Gastroesophageal sphincter (tissue), 4 donors: ENCODE measurements at regions not wholly inside any gene's neighbourhood (a gene's known extent, or its start where the extent isn't known, plus 50 kb on each side); places are given as distances from the start of the nearest gene placed in this dataset.

Experiments used
- ATAC-seq: fragments of 150-250 bp; one replicate; pipeline ENCODE4 v1.9.1; 2016; ENCODE audit warnings: mild to moderate bottlenecking, moderate library complexity
- H3K27ac ChIP-seq, 4 donors: fragments of 200-600 bp; sonication (generic) in 3 of 4; 1 replicate in 3 of 4; 2 replicates in 1 of 4; pipeline ENCODE4 v1.5.1; 2016 to 2019
- H3K27me3 ChIP-seq: fragments of 200-600 bp; sonication (generic); one replicate; pipeline ENCODE4 v1.5.1; 2019
- H3K36me3 ChIP-seq, 2 donors: fragments of 200-600 bp; sonication (generic); one replicate each; pipeline ENCODE4 v1.5.1; 2019; ENCODE audit warnings: control low read depth in 1 of 2
- H3K4me1 ChIP-seq, 3 donors: fragments of 200-600 bp; sonication (generic); 1 replicate in 2 of 3; 2 replicates in 1 of 3; pipeline ENCODE4 v1.5.1; 2016 to 2019; ENCODE audit warnings: control low read depth in 2 of 3
- H3K4me3 ChIP-seq, 2 donors: fragments of 200-600 bp; sonication (generic); one replicate each; pipeline ENCODE4 v1.5.1; 2019; ENCODE audit warnings: mild to moderate bottlenecking in 1 of 2, moderate library complexity in 1 of 2
- H3K9me3 ChIP-seq, 3 donors: fragments of 200-600 bp; sonication (generic); one replicate each; pipeline ENCODE4 v1.5.1; 2017 to 2019; ENCODE audit warnings: control low read depth in 2 of 3
- CTCF ChIP-seq, 4 experiments: fragments of 200-600 bp in 2 of 4; fragments of 450-650 bp in 2 of 4; sonication (generic) in 1 of 4; IDR thresholded peaks; one replicate each; pipeline ENCODE4 v1.5.1; 2017 to 2019; ENCODE audit warnings: antibody characterized with exemption in 4 of 4, mild to moderate bottlenecking in 2 of 4, moderate library complexity in 2 of 4
- EP300 ChIP-seq: sonication (generic); formaldehyde crosslinking; IDR thresholded peaks from one replicate; pipeline ENCODE4 v1.6.1; 2017; ENCODE audit warnings: antibody characterized with exemption, mild to moderate bottlenecking
- POLR2A ChIP-seq, 2 donors: fragments of 450-650 bp; IDR thresholded peaks; one replicate each; pipeline ENCODE4 v1.6.1; 2017; ENCODE audit warnings: antibody characterized with exemption in 2 of 2, mild to moderate bottlenecking in 2 of 2, moderate library complexity in 1 of 2
- POLR2AphosphoS5 ChIP-seq: sonication (generic); formaldehyde crosslinking; IDR thresholded peaks from one replicate; pipeline ENCODE4 v1.6.1; 2017; ENCODE audit warnings: antibody characterized with exemption
- WGBS, 2 donors: methylation state at CpG; one replicate each; pipeline ENCODE4 v1.1.5; 2018; ENCODE audit warnings: low coverage in 1 of 2; 5-methylcytosine and 5-hydroxymethylcytosine counted together

GRCh38 chr4:136571315-136571714, 961.0 kb downstream of the PCDH18 start:
- Histone ChIP-seq H3K9me3 (no peaks in the 10 kb centered on the region), H3K4me3 (no peak overlapping the region), H3K27me3 (no peaks in the 10 kb centered on the region), H3K27ac (no peak overlapping the region), H3K36me3 (no peaks in the 10 kb centered on the region), H3K4me1 (no peaks in the 10 kb centered on the region)
- 63 to 80% methylated on average over 3 of the region's 3 CpGs for WGBS, 2 donors
- TF ChIP-seq CTCF (IDR thresholded peaks at IDR 0.05): no peak
- no peak for TF ChIP-seq EP300
- TF ChIP-seq POLR2AphosphoS5: no peak
- no peak for TF ChIP-seq POLR2A (IDR thresholded peaks at IDR 0.05)
- ATAC-seq: no peak

- Histone ChIP-seq H3K27ac (no peak overlapping the region), H3K27me3 (no peaks in the 10 kb centered on the region), H3K9me3 (no peaks in the 10 kb centered on the region), H3K4me1 (no peaks in the 10 kb centered on the region), H3K4me3 (no peak overlapping the region), H3K36me3 (no peaks in the 10 kb centered on the region)
- TF ChIP-seq EP300 (no peak), CTCF (IDR thresholded peaks at IDR 0.05) (no peak), POLR2AphosphoS5 (no peak), POLR2A (IDR thresholded peaks at IDR 0.05) (no peak)
- ATAC-seq: no peak
- WGBS, 2 donors: 77 to 80% methylated on average over 1 of the region's 1 CpG
Measured at GRCh38 chr4:136562834-136563233, 969.5 kb downstream of the PCDH18 start.

- no peaks in the 10 kb centered on the region for H3K9me3 ChIP-seq
- no peak overlapping the region for H3K27ac ChIP-seq
- H3K27me3 ChIP-seq: no peaks in the 10 kb centered on the region
- 75 to 80% methylated on average over 4 of the region's 4 CpGs for WGBS, 2 donors
- TF ChIP-seq POLR2A (IDR thresholded peaks at IDR 0.05): no peak
- H3K4me3 ChIP-seq: no peak overlapping the region
- H3K36me3 ChIP-seq: no peaks in the 10 kb centered on the region
- no peak for ATAC-seq
- peaks cover 0 to 3% (median 0%) of the 10 kb centered on the region in 3 donors for H3K4me1 ChIP-seq
Measured at GRCh38 chr4:136558940-136559494, 973.3 kb downstream of the PCDH18 start.

GRCh38 chr4:136557396-136557795, 974.9 kb downstream of the PCDH18 start:
- Histone ChIP-seq H3K4me1 (peaks cover 0 to 4% (median 0%) of the 10 kb centered on the region in 3 donors), H3K36me3 (no peaks in the 10 kb centered on the region), H3K27ac (no peak overlapping the region), H3K4me3 (no peak overlapping the region), H3K27me3 (no peaks in the 10 kb centered on the region), H3K9me3 (no peaks in the 10 kb centered on the region)
- 78% methylated on average over 3 to 4 of the region's 4 CpGs for WGBS, 2 donors
- ATAC-seq: no peak
- no peak for TF ChIP-seq EP300
- no peak for TF ChIP-seq POLR2AphosphoS5
- TF ChIP-seq POLR2A (IDR thresholded peaks at IDR 0.05): no peak
- no peak for TF ChIP-seq CTCF (IDR thresholded peaks at IDR 0.05)

- H3K27me3 ChIP-seq: no peaks in the 10 kb centered on the region
- no peak overlapping the region for H3K4me3 ChIP-seq
- H3K27ac ChIP-seq: no peak overlapping the region
- no peaks in the 10 kb centered on the region for H3K9me3 ChIP-seq
- no peak for ATAC-seq
- TF ChIP-seq EP300 (no peak), POLR2A (IDR thresholded peaks at IDR 0.05) (no peak), CTCF (IDR thresholded peaks at IDR 0.05) (no peak), POLR2AphosphoS5 (no peak)
- H3K36me3 ChIP-seq: no peaks in the 10 kb centered on the region
- peaks cover 0 to 4% (median 0%) of the 10 kb centered on the region in 3 donors for H3K4me1 ChIP-seq
Measured at GRCh38 chr4:136554033-136554432, 978.3 kb downstream of the PCDH18 start.
